ENCODE measurements at regions not wholly inside any gene's neighbourhood (a gene's known extent, or its start where the extent isn't known, plus 50 kb on each side); places are given as distances from the start of the nearest gene placed in this dataset.

DNA sequence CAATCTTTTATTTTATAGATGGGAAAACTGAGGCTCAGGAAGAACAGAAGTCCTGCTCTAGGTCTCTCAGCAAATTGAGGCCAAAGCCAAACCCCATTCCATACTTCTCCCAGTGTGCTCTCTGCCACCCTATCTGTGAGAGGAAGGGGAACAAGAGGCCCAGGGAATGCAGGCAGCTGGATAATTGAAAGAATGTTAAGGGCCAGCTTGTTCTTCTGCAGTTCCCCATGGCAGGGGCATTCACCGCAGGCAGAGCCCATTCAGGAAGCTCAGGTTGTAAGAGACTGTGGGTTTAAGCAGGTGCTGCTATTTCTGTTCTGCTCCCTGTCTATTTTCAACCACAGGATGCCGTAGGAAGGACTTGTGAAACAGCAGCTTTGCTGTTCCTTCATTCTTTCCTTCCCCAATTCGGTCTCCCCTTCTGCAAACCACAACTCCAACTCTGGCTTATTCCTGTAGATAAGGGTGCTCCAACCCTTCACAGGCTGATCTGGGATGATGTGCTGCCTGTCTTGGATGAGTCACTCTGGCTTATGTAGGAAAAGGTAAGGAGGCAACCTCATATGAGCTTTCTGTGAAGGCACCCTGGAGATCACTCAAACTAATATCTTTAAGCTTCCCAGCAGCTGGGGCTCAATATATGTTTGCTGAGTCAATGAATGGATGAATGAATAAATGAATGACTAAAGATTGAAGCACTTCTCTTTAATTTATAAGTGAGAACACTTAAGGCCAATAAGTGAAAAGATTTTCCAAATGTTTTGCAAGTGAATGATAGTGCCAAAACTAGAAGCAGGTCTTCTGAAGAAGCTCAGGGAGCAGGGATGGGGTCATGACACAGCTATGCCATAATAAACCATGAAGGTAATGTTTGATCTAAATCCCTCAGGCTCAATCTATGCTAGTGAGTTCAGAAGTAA lies 377.6 kb downstream of the BRINP1 start:
- TF ChIP-seq POLR2AphosphoS5 (IDR thresholded peaks at IDR 0.05; ENCODE audit: low read depth, low read length): no peak
- TF ChIP-seq, protein P1, sequence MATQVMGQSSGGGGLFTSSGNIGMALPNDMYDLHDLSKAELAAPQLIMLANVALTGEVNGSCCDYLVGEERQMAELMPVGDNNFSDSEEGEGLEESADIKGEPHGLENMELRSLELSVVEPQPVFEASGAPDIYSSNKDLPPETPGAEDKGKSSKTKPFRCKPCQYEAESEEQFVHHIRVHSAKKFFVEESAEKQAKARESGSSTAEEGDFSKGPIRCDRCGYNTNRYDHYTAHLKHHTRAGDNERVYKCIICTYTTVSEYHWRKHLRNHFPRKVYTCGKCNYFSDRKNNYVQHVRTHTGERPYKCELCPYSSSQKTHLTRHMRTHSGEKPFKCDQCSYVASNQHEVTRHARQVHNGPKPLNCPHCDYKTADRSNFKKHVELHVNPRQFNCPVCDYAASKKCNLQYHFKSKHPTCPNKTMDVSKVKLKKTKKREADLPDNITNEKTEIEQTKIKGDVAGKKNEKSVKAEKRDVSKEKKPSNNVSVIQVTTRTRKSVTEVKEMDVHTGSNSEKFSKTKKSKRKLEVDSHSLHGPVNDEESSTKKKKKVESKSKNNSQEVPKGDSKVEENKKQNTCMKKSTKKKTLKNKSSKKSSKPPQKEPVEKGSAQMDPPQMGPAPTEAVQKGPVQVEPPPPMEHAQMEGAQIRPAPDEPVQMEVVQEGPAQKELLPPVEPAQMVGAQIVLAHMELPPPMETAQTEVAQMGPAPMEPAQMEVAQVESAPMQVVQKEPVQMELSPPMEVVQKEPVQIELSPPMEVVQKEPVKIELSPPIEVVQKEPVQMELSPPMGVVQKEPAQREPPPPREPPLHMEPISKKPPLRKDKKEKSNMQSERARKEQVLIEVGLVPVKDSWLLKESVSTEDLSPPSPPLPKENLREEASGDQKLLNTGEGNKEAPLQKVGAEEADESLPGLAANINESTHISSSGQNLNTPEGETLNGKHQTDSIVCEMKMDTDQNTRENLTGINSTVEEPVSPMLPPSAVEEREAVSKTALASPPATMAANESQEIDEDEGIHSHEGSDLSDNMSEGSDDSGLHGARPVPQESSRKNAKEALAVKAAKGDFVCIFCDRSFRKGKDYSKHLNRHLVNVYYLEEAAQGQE (IDR thresholded peaks at IDR 0.05; ENCODE audit: insufficient read depth in 1 of 2, low read depth in 2 of 2, low read length in 2 of 2): no peak
